ENCODE measurements at regions not wholly inside any gene's neighbourhood (a gene's known extent, or its start where the extent isn't known, plus 50 kb on each side); places are given as distances from the start of the nearest gene placed in this dataset.

- Histone ChIP-seq H3K9me3 (ENCODE audit: control insufficient read depth in 2 of 2, low read length in 2 of 2) (no peaks in the 10 kb centered on the region), H3K27ac (ENCODE audit: low read length) (no peak overlapping the region), H3K9ac (ENCODE audit: low read length in 2 of 2) (no peak overlapping the region), H3K4me1 (ENCODE audit: control insufficient read depth, insufficient read depth, low read length) (no peaks in the 10 kb centered on the region), H3K36me3 (ENCODE audit: control insufficient read depth in 2 of 2, insufficient read depth in 2 of 2, low read length in 2 of 2) (no peaks in the 10 kb centered on the region), H3K27me3 (ENCODE audit: control insufficient read depth in 1 of 2, insufficient read depth in 2 of 2, low read length in 2 of 2) (no peaks in the 10 kb centered on the region), H3K4me3 (ENCODE audit: low read length in 2 of 2) (no peak overlapping the region)
Measured at GRCh38 chr2:35294636-35295263, 1060.8 kb upstream of the CRIM1 start.

- H3K27ac ChIP-seq (ENCODE audit: low read length), result no peak overlapping the region
- H3K4me3 ChIP-seq (ENCODE audit: low read length in 2 of 2), result no peak overlapping the region
- no peaks in the 10 kb centered on the region for H3K36me3 ChIP-seq (ENCODE audit: control insufficient read depth in 2 of 2, insufficient read depth in 2 of 2, low read length in 2 of 2)
- no peaks in the 10 kb centered on the region for H3K4me1 ChIP-seq (ENCODE audit: control insufficient read depth, insufficient read depth, low read length)
- H3K27me3 ChIP-seq (ENCODE audit: control insufficient read depth in 1 of 2, insufficient read depth in 2 of 2, low read length in 2 of 2), result no peaks in the 10 kb centered on the region
- no peaks in the 10 kb centered on the region for H3K9me3 ChIP-seq (ENCODE audit: control insufficient read depth in 2 of 2, low read length in 2 of 2)
- H3K9ac ChIP-seq (ENCODE audit: low read length in 2 of 2), result no peak overlapping the region
Measured at GRCh38 chr2:35293261-35293660, 1062.3 kb upstream of the CRIM1 start.

GRCh38 chr2:35292199-35292598 is 1063.4 kb upstream of the CRIM1 start:
- Histone ChIP-seq H3K27me3 (ENCODE audit: control insufficient read depth in 1 of 2, insufficient read depth in 2 of 2, low read length in 2 of 2) (no peaks in the 10 kb centered on the region), H3K4me3 (ENCODE audit: low read length in 2 of 2) (no peak overlapping the region), H3K9me3 (ENCODE audit: control insufficient read depth in 2 of 2, low read length in 2 of 2) (no peaks in the 10 kb centered on the region), H3K27ac (ENCODE audit: low read length) (no peak overlapping the region), H3K36me3 (ENCODE audit: control insufficient read depth in 2 of 2, insufficient read depth in 2 of 2, low read length in 2 of 2) (no peaks in the 10 kb centered on the region), H3K4me1 (ENCODE audit: control insufficient read depth, insufficient read depth, low read length) (no peaks in the 10 kb centered on the region), H3K9ac (ENCODE audit: low read length in 2 of 2) (no peak overlapping the region)

- Histone ChIP-seq H3K9me3 (ENCODE audit: control insufficient read depth in 2 of 2, low read length in 2 of 2) (no peaks in the 10 kb centered on the region), H3K27me3 (ENCODE audit: control insufficient read depth in 1 of 2, insufficient read depth in 2 of 2, low read length in 2 of 2) (no peaks in the 10 kb centered on the region), H3K27ac (ENCODE audit: low read length) (no peak overlapping the region), H3K4me1 (ENCODE audit: control insufficient read depth, insufficient read depth, low read length) (no peaks in the 10 kb centered on the region), H3K36me3 (ENCODE audit: control insufficient read depth in 2 of 2, insufficient read depth in 2 of 2, low read length in 2 of 2) (no peaks in the 10 kb centered on the region), H3K4me3 (ENCODE audit: low read length in 2 of 2) (no peak overlapping the region), H3K9ac (ENCODE audit: low read length in 2 of 2) (no peak overlapping the region)
Measured at GRCh38 chr2:35281702-35282101, 1073.9 kb upstream of the CRIM1 start.

- H3K9me3 ChIP-seq (ENCODE audit: control insufficient read depth in 2 of 2, low read length in 2 of 2), result no peaks in the 10 kb centered on the region
- H3K9ac ChIP-seq (ENCODE audit: low read length in 2 of 2), result no peak overlapping the region
- H3K4me1 ChIP-seq (ENCODE audit: control insufficient read depth, insufficient read depth, low read length), result no peaks in the 10 kb centered on the region
- H3K4me3 ChIP-seq (ENCODE audit: low read length in 2 of 2), result no peak overlapping the region
- H3K27me3 ChIP-seq (ENCODE audit: control insufficient read depth in 1 of 2, insufficient read depth in 2 of 2, low read length in 2 of 2), result no peaks in the 10 kb centered on the region
- no peak overlapping the region for H3K27ac ChIP-seq (ENCODE audit: low read length)
- no peaks in the 10 kb centered on the region for H3K36me3 ChIP-seq (ENCODE audit: control insufficient read depth in 2 of 2, insufficient read depth in 2 of 2, low read length in 2 of 2)
Measured at GRCh38 chr2:35255826-35256225, 1099.8 kb upstream of the CRIM1 start.

GRCh38 chr2:35251156-35251555 is 1104.4 kb upstream of the CRIM1 start:
- Histone ChIP-seq H3K9me3 (ENCODE audit: control insufficient read depth in 2 of 2, low read length in 2 of 2) (no peaks in the 10 kb centered on the region), H3K27me3 (ENCODE audit: control insufficient read depth in 1 of 2, insufficient read depth in 2 of 2, low read length in 2 of 2) (no peaks in the 10 kb centered on the region), H3K9ac (ENCODE audit: low read length in 2 of 2) (no peak overlapping the region), H3K4me1 (ENCODE audit: control insufficient read depth, insufficient read depth, low read length) (no peaks in the 10 kb centered on the region), H3K36me3 (ENCODE audit: control insufficient read depth in 2 of 2, insufficient read depth in 2 of 2, low read length in 2 of 2) (no peaks in the 10 kb centered on the region), H3K27ac (ENCODE audit: low read length) (no peak overlapping the region), H3K4me3 (ENCODE audit: low read length in 2 of 2) (no peak overlapping the region)

GRCh38 chr2:35246702-35247101 is 1108.9 kb upstream of the CRIM1 start:
- Histone ChIP-seq H3K4me3 (ENCODE audit: low read length in 2 of 2) (no peak overlapping the region), H3K4me1 (ENCODE audit: control insufficient read depth, insufficient read depth, low read length) (no peaks in the 10 kb centered on the region), H3K36me3 (ENCODE audit: control insufficient read depth in 2 of 2, insufficient read depth in 2 of 2, low read length in 2 of 2) (no peaks in the 10 kb centered on the region), H3K9ac (ENCODE audit: low read length in 2 of 2) (no peak overlapping the region), H3K27ac (ENCODE audit: low read length) (no peak overlapping the region), H3K27me3 (ENCODE audit: control insufficient read depth in 1 of 2, insufficient read depth in 2 of 2, low read length in 2 of 2) (no peaks in the 10 kb centered on the region), H3K9me3 (ENCODE audit: control insufficient read depth in 2 of 2, low read length in 2 of 2) (no peaks in the 10 kb centered on the region)

- Histone ChIP-seq H3K9me3 (ENCODE audit: control insufficient read depth in 2 of 2, low read length in 2 of 2) (peaks cover 2 to 6% of the 10 kb centered on the region in 2 donors), H3K27ac (ENCODE audit: low read length) (no peak overlapping the region)
Measured at GRCh38 chr2:35228584-35228983, 1127.0 kb upstream of the CRIM1 start.

GRCh38 chr2:35220461-35220860 is 1135.1 kb upstream of the CRIM1 start:
- Histone ChIP-seq H3K9me3 (ENCODE audit: control insufficient read depth in 2 of 2, low read length in 2 of 2) (peaks cover 0 to 3% of the 10 kb centered on the region in 2 donors), H3K36me3 (ENCODE audit: control insufficient read depth in 2 of 2, insufficient read depth in 2 of 2, low read length in 2 of 2) (no peaks in the 10 kb centered on the region), H3K27me3 (ENCODE audit: control insufficient read depth in 1 of 2, insufficient read depth in 2 of 2, low read length in 2 of 2) (no peaks in the 10 kb centered on the region), H3K4me3 (ENCODE audit: low read length in 2 of 2) (no peak overlapping the region), H3K9ac (ENCODE audit: low read length in 2 of 2) (no peak overlapping the region), H3K27ac (ENCODE audit: low read length) (no peak overlapping the region), H3K4me1 (ENCODE audit: control insufficient read depth, insufficient read depth, low read length) (no peaks in the 10 kb centered on the region)

More at GRCh38 chr2:35228584-35228983, 1127.0 kb upstream of the CRIM1 start:
- Histone ChIP-seq H3K9ac (ENCODE audit: low read length in 2 of 2) (no peak overlapping the region), H3K36me3 (ENCODE audit: control insufficient read depth in 2 of 2, insufficient read depth in 2 of 2, low read length in 2 of 2) (no peaks in the 10 kb centered on the region), H3K4me1 (ENCODE audit: control insufficient read depth, insufficient read depth, low read length) (no peaks in the 10 kb centered on the region), H3K4me3 (ENCODE audit: low read length in 2 of 2) (no peak overlapping the region), H3K27me3 (ENCODE audit: control insufficient read depth in 1 of 2, insufficient read depth in 2 of 2, low read length in 2 of 2) (no peaks in the 10 kb centered on the region)

- Histone ChIP-seq H3K9me3 (ENCODE audit: control insufficient read depth in 2 of 2, low read length in 2 of 2) (no peaks in the 10 kb centered on the region), H3K4me1 (ENCODE audit: control insufficient read depth, insufficient read depth, low read length) (no peaks in the 10 kb centered on the region), H3K4me3 (ENCODE audit: low read length in 2 of 2) (no peak overlapping the region), H3K27ac (ENCODE audit: low read length) (no peak overlapping the region), H3K27me3 (ENCODE audit: control insufficient read depth in 1 of 2, insufficient read depth in 2 of 2, low read length in 2 of 2) (no peaks in the 10 kb centered on the region), H3K36me3 (ENCODE audit: control insufficient read depth in 2 of 2, insufficient read depth in 2 of 2, low read length in 2 of 2) (no peaks in the 10 kb centered on the region), H3K9ac (ENCODE audit: low read length in 2 of 2) (no peak overlapping the region)
Measured at GRCh38 chr2:35204881-35205280, 1150.7 kb upstream of the CRIM1 start.

GRCh38 chr2:35204323-35204722 is 1151.3 kb upstream of the CRIM1 start:
- Histone ChIP-seq H3K9me3 (ENCODE audit: control insufficient read depth in 2 of 2, low read length in 2 of 2) (no peaks in the 10 kb centered on the region), H3K4me1 (ENCODE audit: control insufficient read depth, insufficient read depth, low read length) (no peaks in the 10 kb centered on the region), H3K36me3 (ENCODE audit: control insufficient read depth in 2 of 2, insufficient read depth in 2 of 2, low read length in 2 of 2) (no peaks in the 10 kb centered on the region), H3K27me3 (ENCODE audit: control insufficient read depth in 1 of 2, insufficient read depth in 2 of 2, low read length in 2 of 2) (no peaks in the 10 kb centered on the region), H3K4me3 (ENCODE audit: low read length in 2 of 2) (no peak overlapping the region), H3K9ac (ENCODE audit: low read length in 2 of 2) (no peak overlapping the region), H3K27ac (ENCODE audit: low read length) (no peak overlapping the region)
